GM03348 (cell line): ENCODE measurements at regions not wholly inside any gene's neighbourhood (a gene's known extent, or its start where the extent isn't known, plus 50 kb on each side); places are given as distances from the start of the nearest gene placed in this dataset.
"Not testable (repeated sequence)": the region's sequence is repeated elsewhere in the genome, so short reads cannot be mapped to it uniquely, and the experiment has no call there.

ENCODE experiments used
- DNase-seq: peaks from one replicate; pipeline ENCODE4 v3.0.0; 2012; ENCODE audit warnings: low spot score

DNA sequence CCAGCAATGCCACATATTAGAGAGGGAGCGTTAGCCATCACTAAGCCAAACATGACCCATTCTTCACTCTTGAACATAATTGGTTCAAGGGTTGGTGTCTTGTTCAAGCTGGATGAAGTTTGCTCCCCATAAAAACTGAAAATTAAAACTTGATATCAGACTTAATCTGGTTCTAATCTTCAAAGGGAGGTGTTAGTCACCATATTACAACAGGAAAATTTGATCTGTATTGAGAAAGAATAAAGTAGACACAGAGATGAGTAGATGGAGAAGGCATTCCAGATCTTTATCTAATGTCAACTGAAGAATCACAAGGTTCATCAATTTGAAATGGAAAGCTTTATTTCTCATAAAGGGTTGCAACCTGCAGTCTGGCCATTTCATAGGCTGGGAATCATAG, 972.8 kb downstream of the HACE1 start:
- no peak for DNase-seq

DNA sequence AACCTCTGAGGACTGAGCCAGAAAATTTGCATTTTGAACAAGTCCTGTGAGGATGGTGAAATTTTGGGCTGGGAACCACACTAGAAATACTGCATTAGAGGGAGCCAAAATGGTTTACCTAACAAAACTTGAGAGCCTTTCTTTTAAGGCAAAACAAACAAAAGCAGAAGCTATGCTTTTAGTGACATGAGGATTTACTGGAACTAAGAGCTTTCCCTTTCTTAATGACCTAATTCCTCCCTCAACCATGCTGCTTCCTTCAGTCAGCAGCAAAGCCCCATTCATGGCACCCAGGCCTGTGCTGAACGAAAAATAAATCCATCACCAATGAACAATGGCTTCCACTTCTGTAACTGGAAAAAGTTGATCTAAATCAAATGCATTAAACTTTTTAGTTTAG, 974.3 kb downstream of the HACE1 start:
- DNase-seq, result no peak

DNA sequence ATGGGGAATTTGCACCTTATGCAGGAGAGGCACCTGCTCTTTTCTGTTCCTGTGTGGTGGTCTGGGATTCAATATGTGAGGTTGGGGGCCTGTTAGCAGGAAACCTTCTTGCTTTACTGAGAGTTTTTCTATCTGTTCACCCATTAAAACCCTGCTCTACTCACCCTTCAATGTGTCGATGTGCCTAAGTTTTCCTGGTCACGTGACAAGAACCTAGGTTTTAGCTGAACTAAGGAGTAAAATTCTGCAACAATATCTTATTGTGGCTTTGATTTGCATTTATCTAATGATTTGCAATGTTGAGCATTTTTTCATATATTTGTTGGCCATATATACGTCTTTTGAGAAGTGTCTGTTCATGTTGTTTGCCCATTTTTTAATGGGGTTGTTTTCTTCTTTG, 979.9 kb downstream of the HACE1 start:
- DNase-seq, result no peak

DNA sequence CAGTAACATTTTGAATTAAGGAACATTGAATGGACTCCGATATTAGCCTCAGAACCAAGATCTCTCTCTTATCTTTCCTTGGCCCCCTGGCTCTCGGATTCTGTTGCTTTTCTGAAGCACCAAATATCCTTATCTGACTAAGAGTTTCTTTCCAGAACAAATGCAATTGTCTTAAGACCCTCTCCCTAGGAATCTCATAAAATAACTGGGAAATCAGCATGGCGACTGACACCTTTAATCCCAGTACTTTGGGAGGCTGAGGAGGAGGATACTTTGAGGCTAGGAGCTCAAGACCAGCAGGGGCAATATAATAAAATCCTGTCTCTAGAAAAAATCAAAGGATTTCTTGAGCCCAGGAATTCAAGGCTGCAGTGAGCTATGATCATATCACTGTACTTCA, 984.5 kb downstream of the HACE1 start:
- no peak for DNase-seq

DNA sequence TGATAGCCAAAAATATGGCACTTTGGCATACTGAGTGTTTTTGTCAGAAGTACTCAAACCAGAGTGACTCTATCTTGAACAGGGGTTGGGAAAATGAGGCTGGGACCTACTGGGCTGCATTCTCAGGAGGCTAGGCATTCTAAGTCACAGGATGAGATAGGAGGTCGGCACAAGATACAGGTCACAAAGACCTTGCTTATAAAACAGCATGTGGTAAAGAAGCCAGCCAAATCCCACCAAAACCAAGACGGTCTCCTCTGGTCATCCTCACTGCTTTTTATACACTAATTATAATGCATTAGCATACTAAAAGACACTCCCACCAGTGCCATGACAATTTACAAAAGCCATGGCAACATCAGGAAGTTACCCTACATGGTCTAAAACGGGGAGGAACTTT, 985.1 kb downstream of the HACE1 start:
- DNase-seq, result no peak

DNA sequence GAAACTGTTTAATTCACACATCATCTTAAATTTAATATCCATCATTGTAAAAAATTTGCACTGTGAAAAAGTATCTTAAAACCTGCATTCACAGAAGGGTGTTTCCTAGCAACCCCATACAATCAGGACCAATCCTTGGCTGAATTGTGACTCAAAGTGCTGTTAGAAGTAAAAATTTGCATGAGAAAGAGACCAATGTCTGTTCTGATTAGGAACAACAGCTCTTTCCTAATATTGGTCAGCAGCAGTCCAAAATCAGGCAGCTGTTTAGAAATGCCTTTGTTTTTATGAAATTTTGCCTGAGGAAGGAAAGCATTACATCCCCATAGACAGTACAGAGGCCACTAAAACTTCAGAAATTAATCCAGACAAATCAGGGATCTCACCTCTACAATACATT, 987.0 kb downstream of the HACE1 start:
- DNase-seq, result no peak

DNA sequence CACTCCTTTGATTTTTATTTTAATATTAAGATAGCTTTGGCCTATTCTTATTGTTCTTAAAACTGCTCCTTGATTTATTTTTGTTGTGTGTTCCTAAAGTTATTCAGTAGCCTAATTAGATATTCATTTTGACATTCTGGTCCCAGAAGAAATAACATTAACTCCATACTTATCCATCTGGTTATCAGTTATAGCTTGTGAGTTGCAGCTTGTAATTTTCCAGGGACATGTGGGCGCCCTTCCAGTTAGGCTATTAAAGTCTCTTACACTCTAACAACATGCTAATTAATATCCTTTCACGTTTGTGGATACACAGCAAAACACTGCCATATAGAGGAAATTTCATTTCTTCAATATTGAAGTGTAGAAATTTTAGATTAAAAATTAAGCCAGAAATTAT, 987.5 kb downstream of the HACE1 start:
- DNase-seq, result no peak

DNA sequence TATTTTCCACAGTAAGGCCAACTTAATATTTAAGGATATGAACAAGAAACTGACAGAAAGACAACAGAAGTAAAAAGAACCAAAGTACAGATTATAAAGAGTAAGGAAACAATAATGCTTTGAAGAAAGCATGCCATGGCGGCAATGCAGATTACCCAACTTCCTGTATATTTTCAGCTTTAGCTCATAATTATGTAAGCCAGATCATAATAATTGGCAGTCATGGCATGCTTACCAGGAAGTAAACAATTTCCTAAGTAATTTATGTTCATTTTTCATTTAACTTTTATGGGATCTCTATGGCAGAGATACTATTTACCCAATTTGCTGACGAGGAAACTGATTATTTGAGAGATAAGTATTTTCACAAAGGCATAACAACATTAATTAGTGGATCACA, 988.7 kb downstream of the HACE1 start:
- no peak for DNase-seq

DNA sequence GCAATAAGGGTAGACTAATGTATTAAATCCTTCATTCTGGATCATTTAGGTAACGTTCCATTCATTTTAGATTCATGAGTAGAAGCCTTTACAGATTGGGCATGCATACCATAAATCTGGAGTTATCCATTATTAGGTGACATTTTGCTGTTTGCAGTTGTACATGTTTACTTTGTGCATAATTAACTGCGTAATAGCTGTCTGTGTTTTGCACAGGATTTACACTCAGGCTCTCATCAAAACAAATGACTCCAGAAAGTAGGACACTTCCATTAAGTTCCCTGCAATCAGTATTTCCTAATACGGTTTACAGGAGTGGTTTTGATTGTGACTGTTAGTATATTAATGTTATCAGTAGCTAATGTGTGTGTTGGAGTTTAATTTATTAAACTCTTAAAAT, 997.4 kb downstream of the HACE1 start:
- DNase-seq, result no peak

DNA sequence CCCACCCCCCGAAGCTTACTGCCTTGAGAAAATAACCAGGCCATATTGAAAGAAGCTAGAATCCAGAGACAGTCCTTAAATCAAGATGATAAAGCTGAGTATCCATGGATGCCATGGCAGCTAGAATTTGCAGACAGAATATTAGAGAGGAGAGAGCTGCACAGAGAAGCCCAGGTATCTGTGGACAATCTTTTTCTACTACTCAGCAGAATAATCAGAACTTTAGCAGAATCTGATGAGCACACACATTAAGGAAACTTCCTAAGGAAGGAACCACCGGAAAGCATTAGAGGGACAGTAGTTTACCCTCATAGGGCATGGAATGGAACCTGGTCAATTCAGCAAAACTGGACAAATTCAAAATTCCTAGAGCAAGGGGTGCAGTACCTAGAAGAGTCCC, 1001.7 kb downstream of the HACE1 start:
- DNase-seq, result no peak

DNA sequence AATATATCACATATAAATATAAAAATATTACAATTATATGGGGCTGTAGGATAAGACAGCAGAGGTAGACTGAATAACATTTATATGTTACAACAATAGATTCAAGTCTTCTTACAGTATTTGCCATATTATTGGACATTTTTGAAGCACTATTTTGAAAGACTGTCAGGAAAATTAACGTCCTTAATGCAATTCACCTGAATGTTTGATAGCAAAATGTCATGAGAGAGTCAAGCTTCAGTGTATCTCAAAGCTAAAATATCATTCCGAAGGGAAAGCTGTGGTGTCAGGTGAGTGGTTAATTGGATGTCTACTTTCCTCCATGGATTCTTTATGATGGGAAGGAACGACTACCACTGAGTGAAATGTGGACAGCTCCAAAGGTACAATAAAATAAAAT, 1004.0 kb downstream of the HACE1 start:
- DNase-seq, result no peak

DNA sequence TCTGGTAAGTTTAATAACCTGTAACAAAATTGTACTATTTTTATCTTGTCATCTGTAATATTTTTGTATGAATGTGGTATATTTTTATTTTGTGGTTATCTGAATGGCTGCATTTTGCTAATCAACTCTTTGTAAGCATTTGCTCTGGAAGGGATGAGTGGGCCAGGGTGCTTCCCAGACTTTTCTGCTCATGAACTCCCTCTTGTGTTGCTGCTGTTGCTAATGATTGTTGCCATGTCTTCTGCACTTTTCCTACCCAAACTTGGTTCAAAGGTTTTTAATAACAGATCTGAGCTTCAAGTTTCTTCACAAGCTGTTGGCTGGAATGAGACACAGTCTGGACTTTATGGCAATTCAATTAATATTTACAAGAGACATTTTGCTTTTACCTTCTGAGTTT, 1005.7 kb downstream of the HACE1 start:
- no peak for DNase-seq

DNA sequence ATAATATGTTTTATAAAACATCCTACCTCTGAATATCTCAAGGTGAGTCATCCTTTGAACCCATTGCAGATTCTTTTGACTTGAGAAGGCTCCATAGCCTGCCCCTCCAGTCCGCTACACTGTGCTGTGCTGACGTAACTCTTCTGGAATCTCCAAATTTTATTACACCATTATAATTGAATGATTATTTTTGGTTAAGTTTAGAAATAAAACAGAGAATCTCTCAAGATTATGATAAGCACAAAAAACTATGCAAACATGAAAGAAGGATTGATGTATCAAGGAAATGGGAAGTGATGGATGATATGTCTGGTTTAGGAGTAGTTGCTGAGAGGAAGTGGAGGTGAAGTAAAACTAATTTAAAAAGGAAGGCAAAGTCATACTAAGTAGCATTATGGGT, 1021.3 kb downstream of the HACE1 start:
- DNase-seq, result no peak

DNA sequence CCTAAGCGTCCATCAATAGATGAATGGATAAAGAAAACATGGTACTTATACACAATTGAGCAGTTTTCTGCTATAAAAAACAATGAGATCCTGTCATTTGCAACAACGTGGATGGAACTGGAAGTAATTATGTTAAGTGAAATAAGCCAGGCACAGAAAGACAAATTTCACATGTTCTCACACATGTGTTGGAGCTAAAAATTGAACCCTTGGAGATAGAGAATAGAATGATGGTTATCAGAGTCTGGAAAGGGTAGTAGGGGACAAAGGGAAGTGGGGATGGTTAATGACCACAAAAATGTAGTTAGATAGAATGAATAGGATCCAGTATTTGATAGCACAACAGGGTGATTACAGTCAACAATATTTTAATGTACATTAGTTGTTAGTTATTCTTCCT, 1033.5 kb downstream of the HACE1 start:
- DNase-seq, result no peak

DNA sequence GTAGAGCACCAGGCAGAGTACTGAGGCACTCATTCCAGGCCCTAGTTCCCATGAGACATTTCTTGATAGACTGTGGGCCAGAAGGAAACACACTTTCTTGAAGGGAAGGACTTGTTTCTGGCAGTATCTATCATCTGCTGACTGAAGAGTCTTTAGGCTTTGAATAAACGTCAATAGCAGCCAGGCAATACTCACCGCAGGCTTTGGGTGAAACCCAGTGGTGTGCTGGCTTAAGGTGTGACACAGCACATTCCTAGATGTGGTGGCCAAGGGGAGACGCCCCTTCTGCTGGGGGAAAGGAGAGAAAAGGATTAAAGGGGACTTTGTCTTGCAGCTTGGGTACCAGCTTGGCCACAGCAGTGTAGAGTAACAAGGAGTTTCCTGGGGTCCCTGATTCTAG, 1039.6 kb downstream of the HACE1 start:
- DNase-seq, result no peak

DNA sequence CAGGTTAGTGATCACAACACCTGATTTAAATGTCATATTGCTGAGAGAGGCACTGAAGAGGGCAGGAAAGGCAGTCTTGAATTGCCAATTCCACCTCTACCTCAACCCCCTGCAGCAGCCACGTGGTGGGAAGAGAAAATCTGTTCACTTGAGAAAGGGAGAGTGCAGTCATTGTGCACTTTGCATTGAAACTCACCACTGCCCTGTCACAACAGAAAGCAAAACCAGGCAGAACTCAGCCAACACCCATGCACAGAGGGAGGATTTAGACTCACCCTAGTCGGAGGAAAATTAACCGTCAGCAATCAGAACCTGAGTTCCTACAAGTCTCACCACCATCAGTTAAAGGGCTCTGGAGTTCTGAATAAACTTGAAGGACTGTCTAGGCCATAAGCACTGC, 1040.2 kb downstream of the HACE1 start:
- no peak for DNase-seq

DNA sequence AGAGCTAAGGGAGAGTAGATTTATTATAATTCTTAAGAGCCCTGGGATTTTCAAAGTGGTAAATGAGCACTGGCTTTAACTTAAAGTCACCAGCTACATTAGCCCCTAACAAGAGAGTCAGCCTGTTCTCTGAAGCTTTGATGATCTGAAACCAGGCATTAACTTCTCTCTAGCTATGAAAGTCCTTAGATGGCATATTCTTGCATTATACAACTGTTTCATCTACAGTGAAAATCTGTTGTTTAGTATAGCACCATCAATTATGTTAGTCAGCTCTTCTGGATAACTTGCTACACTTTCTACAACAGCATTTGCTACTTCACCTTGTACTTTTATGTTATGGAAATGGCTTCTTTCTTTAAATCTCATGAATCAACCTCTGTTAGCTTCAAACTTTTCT, 1046.7 kb downstream of the HACE1 start:
- DNase-seq, result no peak

DNA sequence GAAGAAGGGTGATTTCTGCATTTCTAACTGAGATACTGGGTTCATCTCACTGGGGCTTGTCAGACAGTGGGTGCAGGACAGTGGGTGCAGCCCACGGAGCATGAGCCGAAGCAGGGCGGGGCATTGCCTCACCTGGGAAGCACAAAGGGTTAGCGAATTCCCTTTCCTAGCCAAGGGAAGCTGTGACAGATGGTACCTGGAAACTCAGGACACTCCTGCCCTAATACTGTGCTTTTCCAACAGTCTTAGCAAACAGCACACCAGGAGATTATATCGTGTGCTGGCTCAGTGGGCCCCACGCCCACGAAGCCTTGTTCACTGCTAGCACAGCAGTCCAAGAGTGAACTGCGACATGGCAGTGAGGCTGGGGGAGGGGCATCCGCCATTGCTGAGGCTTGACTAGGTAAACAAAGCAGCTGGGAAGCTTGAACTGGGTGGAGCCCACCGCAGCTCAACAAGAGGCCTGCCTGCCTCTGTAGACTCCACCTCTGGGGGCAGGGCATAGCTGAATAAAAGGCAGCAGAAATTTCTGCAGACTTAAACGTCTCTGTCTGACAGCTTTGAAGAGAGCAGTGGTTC, 1057.7 kb downstream of the HACE1 start:
- DNase-seq, result not testable (repeated sequence)

DNA sequence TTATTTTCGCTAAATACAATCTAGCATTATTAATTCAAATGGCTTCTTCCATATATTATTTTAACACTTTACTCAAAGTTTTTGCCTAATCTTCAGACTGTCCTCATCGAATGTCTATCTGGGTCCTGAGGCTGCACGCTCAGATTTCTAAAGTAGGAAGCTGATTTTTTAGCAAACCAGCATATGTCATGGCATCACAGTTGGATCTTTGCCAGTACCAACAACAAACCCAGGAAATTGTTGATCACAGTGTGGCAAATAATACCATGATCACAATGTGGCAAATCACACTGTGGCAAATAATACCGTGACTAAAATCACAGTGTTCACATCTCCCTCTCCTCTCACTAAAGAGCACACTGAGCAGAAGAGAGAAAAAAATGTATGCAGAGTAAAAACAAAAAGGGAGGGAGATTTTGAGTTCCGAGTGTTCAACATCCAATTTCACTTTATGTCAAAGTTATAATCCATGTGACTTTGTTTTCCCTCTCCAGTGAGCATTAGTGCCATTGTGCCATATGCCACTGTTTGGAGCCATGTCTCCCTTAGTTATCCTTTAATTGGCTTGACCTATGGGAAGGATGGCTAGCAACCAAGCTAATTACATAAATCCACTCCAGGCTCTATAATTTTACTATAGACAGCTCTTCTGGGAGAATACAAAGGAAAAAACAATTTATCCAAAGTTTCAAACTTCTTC, 1059.6 kb downstream of the HACE1 start:
- no peak for DNase-seq

DNA sequence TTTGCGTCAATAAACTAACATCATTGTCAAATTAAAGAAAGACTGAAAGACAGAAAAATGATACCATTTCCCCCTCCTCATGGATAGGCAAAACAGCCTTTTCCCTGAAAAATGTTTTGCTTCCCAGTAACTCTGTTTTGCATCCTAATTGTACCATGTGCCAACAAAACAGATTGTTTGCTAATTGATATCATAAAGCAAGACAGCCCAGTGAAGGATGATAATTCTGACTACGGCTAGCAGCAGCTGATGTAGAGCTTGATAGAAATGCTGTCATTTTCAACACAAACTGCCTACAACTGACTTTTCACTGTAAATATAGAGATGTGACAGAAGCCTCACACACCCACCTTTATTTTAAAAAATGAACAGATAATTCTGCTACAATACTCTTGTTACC, 1061.6 kb downstream of the HACE1 start:
- DNase-seq, result no peak

DNA sequence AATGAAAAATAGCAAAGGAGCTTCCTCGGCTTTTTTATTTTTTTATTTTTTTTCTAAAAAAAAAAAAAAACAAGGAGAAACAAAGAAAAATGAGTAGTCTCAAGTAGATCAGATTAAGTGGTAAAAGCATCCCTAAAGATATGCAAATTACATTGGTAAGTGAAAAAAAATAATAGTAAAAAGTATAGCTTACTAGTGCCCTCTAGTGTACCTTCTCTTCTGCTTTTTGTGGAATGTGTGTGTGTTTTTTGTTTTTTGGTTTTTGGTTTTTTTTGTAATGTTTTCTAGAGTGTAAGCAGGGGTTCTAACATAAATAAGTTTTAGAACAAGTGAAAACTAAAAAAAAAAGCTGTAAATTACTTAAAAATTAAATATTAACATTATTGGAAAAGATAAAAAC, 1062.0 kb downstream of the HACE1 start:
- no peak for DNase-seq

DNA sequence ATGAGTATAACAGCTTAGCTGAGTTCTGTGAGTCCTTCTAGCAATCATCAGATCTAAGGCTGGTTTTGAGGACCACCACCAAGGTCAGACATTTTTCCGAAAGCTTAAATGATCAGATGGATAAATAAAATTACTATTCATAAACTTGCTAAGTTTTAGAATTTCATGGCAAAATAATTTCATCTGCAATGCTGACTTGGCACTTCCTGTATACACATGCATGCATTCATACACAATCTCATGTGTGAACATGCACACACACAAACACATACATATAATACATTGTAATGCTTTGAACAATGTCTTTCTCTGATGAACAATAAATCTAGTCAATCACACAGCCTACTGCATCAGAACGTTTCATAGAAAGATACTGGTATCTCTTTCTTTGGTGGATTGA, 1068.3 kb downstream of the HACE1 start:
- DNase-seq, result no peak

DNA sequence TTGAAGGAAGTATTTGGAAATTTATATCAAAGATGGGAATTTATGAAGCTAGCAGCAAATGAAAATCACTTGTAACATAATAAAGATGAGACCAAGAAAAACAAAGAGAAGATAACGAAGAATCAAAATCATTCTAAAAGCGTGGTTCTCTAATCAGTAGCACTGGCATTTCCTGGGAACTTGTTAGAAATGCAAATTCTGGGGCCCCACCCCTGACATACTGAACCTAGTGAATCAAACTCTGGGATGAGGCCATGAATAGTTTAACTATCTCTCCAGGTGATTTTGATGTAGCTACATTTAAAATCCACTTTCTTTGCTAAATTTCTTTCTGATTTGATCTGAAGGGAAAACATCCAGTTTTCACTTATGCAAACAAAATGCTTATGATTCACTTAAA, 1075.6 kb downstream of the HACE1 start:
- DNase-seq, result no peak

DNA sequence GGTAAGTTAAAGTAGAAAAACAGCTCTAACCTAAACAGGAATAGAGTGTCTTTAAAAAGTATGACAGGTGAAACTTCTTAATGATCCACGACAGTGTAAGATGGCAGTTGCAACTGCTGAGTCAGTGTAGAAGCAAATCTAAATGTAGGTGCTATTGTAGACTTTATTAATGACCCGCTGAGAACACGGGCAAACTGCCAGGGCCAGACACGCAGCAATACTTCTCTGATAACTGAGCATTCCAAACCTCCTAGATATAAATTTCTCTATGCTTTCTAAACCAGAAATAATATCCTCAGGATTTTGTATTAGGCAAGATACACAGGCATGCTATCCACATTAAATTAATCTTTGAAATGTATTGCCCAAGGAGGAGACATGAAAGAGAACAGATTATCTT, 1076.4 kb downstream of the HACE1 start:
- DNase-seq, result no peak

DNA sequence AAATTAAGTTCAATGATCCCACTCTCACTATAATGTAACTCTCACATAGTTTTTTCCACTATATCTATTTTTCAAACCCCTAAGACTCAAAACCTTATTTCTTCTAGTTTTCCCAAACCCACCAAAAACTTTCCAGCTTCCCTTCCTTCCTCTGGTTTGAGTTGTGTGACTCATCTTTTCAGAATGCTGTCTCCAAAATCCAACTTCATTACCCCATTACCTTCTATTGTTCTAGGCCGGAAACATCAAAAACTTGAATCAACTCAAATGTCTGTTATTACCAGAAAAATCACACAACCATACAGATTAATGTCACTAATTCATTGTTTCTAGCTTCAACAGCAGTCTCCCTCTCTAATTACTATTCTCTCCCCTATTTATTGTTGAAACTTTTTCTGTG, 1090.3 kb downstream of the HACE1 start:
- no peak for DNase-seq
